H9 (cell line): ENCODE measurements at regions not wholly inside any gene's neighbourhood (a gene's known extent, or its start where the extent isn't known, plus 50 kb on each side); places are given as distances from the start of the nearest gene placed in this dataset.

Source experiments
- DNase-seq: peaks from one replicate; pipeline ENCODE4 v3.0.0-alpha.2; 2017
- H2AFZ ChIP-seq: one replicate; pipeline ENCODE4 v1.6.1; 2013; ENCODE audit warnings: mild to moderate bottlenecking, low read length, control low read depth, moderate library complexity
- H2AK5ac ChIP-seq: 2 replicates; pipeline ENCODE4 v1.6.1; 2013; ENCODE audit warnings: low read length, control low read depth, mixed read lengths; ENCODE audit not compliant: insufficient read length
- H2BK120ac ChIP-seq: one replicate; pipeline ENCODE4 v1.6.1; 2013; ENCODE audit warnings: low read depth, mild to moderate bottlenecking, low read length, control low read depth, inconsistent platforms; ENCODE audit not compliant: poor library complexity, severe bottlenecking
- H2BK12ac ChIP-seq: 2 replicates; pipeline ENCODE4 v1.6.1; 2013; ENCODE audit warnings: low read length, control low read depth, mixed read lengths, low read depth; ENCODE audit not compliant: insufficient read length
- H2BK15ac ChIP-seq: 2 replicates; pipeline ENCODE4 v1.6.1; 2013; ENCODE audit warnings: low read depth, low read length, control low read depth
- H2BK20ac ChIP-seq: one replicate; pipeline ENCODE4 v1.6.1; 2013; ENCODE audit warnings: low read depth, mild to moderate bottlenecking, low read length, control low read depth, inconsistent platforms; ENCODE audit not compliant: poor library complexity, severe bottlenecking
- H2BK5ac ChIP-seq: 2 replicates; pipeline ENCODE4 v1.6.1; 2013; ENCODE audit warnings: low read length, control low read depth, mixed read lengths; ENCODE audit not compliant: insufficient read length
- H3K14ac ChIP-seq: 2 replicates; pipeline ENCODE4 v1.6.1; 2013; ENCODE audit warnings: low read length, control low read depth; ENCODE audit not compliant: insufficient read depth
- H3K18ac ChIP-seq: 2 replicates; pipeline ENCODE4 v1.6.1; 2013; ENCODE audit warnings: low read depth, mild to moderate bottlenecking, mixed read lengths, low read length, control low read depth; ENCODE audit not compliant: insufficient read length
- H3K23ac ChIP-seq: 2 replicates; pipeline ENCODE4 v1.6.1; 2013; ENCODE audit warnings: low read length, control low read depth, mixed read lengths, low read depth; ENCODE audit not compliant: insufficient read length
- H3K23me2 ChIP-seq: 2 replicates; pipeline ENCODE4 v1.6.1; 2013; ENCODE audit warnings: low read depth, mild to moderate bottlenecking, mixed read lengths, low read length, control low read depth; ENCODE audit not compliant: insufficient read length, poor library complexity, severe bottlenecking
- H3K27ac ChIP-seq: 2 replicates; pipeline ENCODE4 v1.5.1; 2013; ENCODE audit warnings: low read length, control low read depth, mixed read lengths, low read depth; ENCODE audit not compliant: insufficient read length
- H3K27me3 ChIP-seq: 2 replicates; pipeline ENCODE4 v1.6.1; 2013; ENCODE audit warnings: low read length, control low read depth, inconsistent platforms; ENCODE audit not compliant: insufficient read depth
- H3K4ac ChIP-seq: 2 replicates; pipeline ENCODE4 v1.6.1; 2013; ENCODE audit warnings: low read depth, mild to moderate bottlenecking, control low read depth, inconsistent platforms, low read length, moderate library complexity
- H3K4me1 ChIP-seq: 2 replicates; pipeline ENCODE4 v1.6.1; 2013; ENCODE audit warnings: low read length, control low read depth, inconsistent platforms; ENCODE audit not compliant: insufficient read depth
- H3K4me2 ChIP-seq: 2 replicates; pipeline ENCODE4 v1.6.1; 2013; ENCODE audit warnings: low read length, control low read depth, mixed read lengths; ENCODE audit not compliant: insufficient read length, insufficient read depth
- H3K56ac ChIP-seq: 2 replicates; pipeline ENCODE4 v1.6.1; 2013; ENCODE audit warnings: low read depth, mild to moderate bottlenecking, mixed read lengths, low read length, control low read depth; ENCODE audit not compliant: insufficient read length
- H3K79me1 ChIP-seq: 2 replicates; pipeline ENCODE4 v1.6.1; 2013; ENCODE audit warnings: low read depth, mild to moderate bottlenecking, moderate library complexity, low read length, control low read depth, inconsistent platforms; ENCODE audit not compliant: insufficient read depth, poor library complexity, severe bottlenecking
- H3K79me2 ChIP-seq: 2 replicates; pipeline ENCODE4 v1.6.1; 2013; ENCODE audit warnings: low read length, control low read depth, inconsistent platforms; ENCODE audit not compliant: insufficient read depth
- H3K9ac ChIP-seq: 2 replicates; pipeline ENCODE4 v1.6.1; 2013; ENCODE audit warnings: low read length, control low read depth, mixed read lengths; ENCODE audit not compliant: insufficient read length; ENCODE audit errors: extremely low read depth
- H3K9me3 ChIP-seq: one replicate; pipeline ENCODE4 v1.6.1; 2013; ENCODE audit warnings: low read depth, low read length, inconsistent platforms; ENCODE audit not compliant: control insufficient read depth
- H3T11ph ChIP-seq: one replicate; pipeline ENCODE4 v1.6.1; 2013; ENCODE audit warnings: mild to moderate bottlenecking, low read length, control low read depth, inconsistent platforms
- H4K20me1 ChIP-seq: one replicate; pipeline ENCODE4 v1.6.1; 2013; ENCODE audit not compliant: control insufficient read depth, insufficient read length, insufficient read depth
- H4K5ac ChIP-seq: 2 replicates; pipeline ENCODE4 v1.6.1; 2013; ENCODE audit warnings: low read depth, mild to moderate bottlenecking, mixed read lengths, low read length, control low read depth; ENCODE audit not compliant: insufficient read length
- H4K8ac ChIP-seq: replicated peaks from 2 replicates; pipeline ENCODE4 v1.6.1; 2013; ENCODE audit warnings: low read length, control low read depth, mixed read lengths, low read depth; ENCODE audit not compliant: insufficient read length
- H4K91ac ChIP-seq: 2 replicates; pipeline ENCODE4 v1.6.1; 2013; ENCODE audit warnings: low read depth, mild to moderate bottlenecking, moderate library complexity, mixed read lengths, low read length, control low read depth; ENCODE audit not compliant: insufficient read length
- H3K27ac Mint-ChIP-seq, 3 experiments: 2 replicates in 2 of 3; 3 replicates in 1 of 3; pipeline ENCODE4 v1.8.0; 2020 to 2021; ENCODE audit warnings: mixed read lengths in 3 of 3, mild to moderate bottlenecking in 1 of 3, moderate library complexity in 1 of 3
- H3K27me3 Mint-ChIP-seq: 2 replicates; pipeline ENCODE4 v1.8.0; 2021; ENCODE audit warnings: low read depth, mild to moderate bottlenecking, moderate library complexity, mixed read lengths
- H3K36me3 Mint-ChIP-seq, 3 experiments: 2 replicates in 2 of 3; 3 replicates in 1 of 3; pipeline ENCODE4 v1.8.0; 2020 to 2021; ENCODE audit warnings: low read depth in 3 of 3, mixed read lengths in 3 of 3; ENCODE audit not compliant: insufficient read depth in 1 of 3
- H3K4me1 Mint-ChIP-seq, 2 experiments: 2 replicates each; pipeline ENCODE4 v1.8.0; 2020; ENCODE audit warnings: mixed read lengths in 2 of 2
- H3K4me3 Mint-ChIP-seq, 2 experiments: 2 replicates in 1 of 2; 3 replicates in 1 of 2; pipeline ENCODE4 v1.8.0; 2020 to 2021; ENCODE audit warnings: mild to moderate bottlenecking in 2 of 2, mixed read lengths in 2 of 2, moderate library complexity in 1 of 2
- H3K9me3 Mint-ChIP-seq, 2 experiments: 2 replicates in 1 of 2; 3 replicates in 1 of 2; pipeline ENCODE4 v1.8.0; 2020; ENCODE audit warnings: mild to moderate bottlenecking in 2 of 2, mixed read lengths in 2 of 2, moderate library complexity in 1 of 2
- CTCF ChIP-seq: fragments of 200-600 bp; sonication (generic); conservative IDR thresholded peaks from 3 replicates; pipeline ENCODE4 v1.8.0; 2021; ENCODE audit warnings: antibody characterized with exemption, mild to moderate bottlenecking
- WGBS: extraction: QIAGEN DNeasy Blood & Tissue Kit; methylation state at CpG from one replicate; pipeline ENCODE4 v1.1.7; 2013; ENCODE audit warnings: missing lambda C conversion rate, low lambda C conversion rate, mixed read lengths; ENCODE audit not compliant: insufficient read length; ENCODE audit errors: extremely low coverage; 5-methylcytosine and 5-hydroxymethylcytosine counted together

- no peak overlapping the region for H2BK120ac ChIP-seq
- no peak overlapping the region for H3K4ac ChIP-seq
- H3K79me1 ChIP-seq = no peaks in the 10 kb centered on the region
- H4K5ac ChIP-seq = no peak overlapping the region
- no peaks in the 10 kb centered on the region for H4K20me1 ChIP-seq
- no peak overlapping the region for H3K23ac ChIP-seq
- no peak overlapping the region for H2BK12ac ChIP-seq
- H3K36me3 Mint-ChIP-seq = no peaks in the 10 kb centered on the region
- DNase-seq = no peak
- no peaks in the 10 kb centered on the region for H3K9me3 ChIP-seq
- H3K4me3 Mint-ChIP-seq = no peak overlapping the region
- no peak overlapping the region for H2BK5ac ChIP-seq
- no peak overlapping the region for H3K27ac Mint-ChIP-seq
- no peak overlapping the region for H3K27ac ChIP-seq
- H3K23me2 ChIP-seq = no peaks in the 10 kb centered on the region
- no peaks in the 10 kb centered on the region for H3K9me3 Mint-ChIP-seq
- H2AK5ac ChIP-seq = no peak overlapping the region
- H3K27me3 ChIP-seq = no peaks in the 10 kb centered on the region
- no peaks in the 10 kb centered on the region for H3K27me3 Mint-ChIP-seq
- no peak overlapping the region for H2AFZ ChIP-seq
- H3K79me2 ChIP-seq = no peaks in the 10 kb centered on the region
- H2BK15ac ChIP-seq = no peak overlapping the region
- H3K56ac ChIP-seq = no peak overlapping the region
- H4K91ac ChIP-seq = no peak overlapping the region
- peaks cover 21 to 23% of the 10 kb centered on the region in 2 experiments for H3K4me1 Mint-ChIP-seq
- H3K4me1 ChIP-seq = peaks cover 6% of the 10 kb centered on the region; the same call in 1 of the 2 replicates
- H3K9ac ChIP-seq = no peak overlapping the region
- no CpG with 5 or more reads among the region's 3 CpGs for WGBS
- H3K18ac ChIP-seq = no peak overlapping the region
- H4K8ac ChIP-seq = no peak overlapping the region
- no peak for TF ChIP-seq CTCF
- no peak overlapping the region for H3T11ph ChIP-seq
- H3K4me2 ChIP-seq = no peak overlapping the region
- no peak overlapping the region for H2BK20ac ChIP-seq
- no peak overlapping the region for H3K14ac ChIP-seq
Measured at GRCh38 chr1:101444381-101444780, 207.6 kb downstream of the S1PR1 start.
